HFFc6 (cell line): ENCODE measurements at regions not wholly inside any gene's neighbourhood (a gene's known extent, or its start where the extent isn't known, plus 50 kb on each side); places are given as distances from the start of the nearest gene placed in this dataset.

Experiments used
- DNase-seq: peaks from one replicate; pipeline ENCODE4 v3.0.0-alpha.2; 2018
- H3K27ac Mint-ChIP-seq: 2 replicates; pipeline ENCODE4 v1.8.0; 2020; ENCODE audit warnings: mild to moderate bottlenecking, mixed read lengths
- H3K27me3 Mint-ChIP-seq: 2 replicates; pipeline ENCODE4 v1.8.0; 2021; ENCODE audit warnings: mild to moderate bottlenecking, moderate library complexity, mixed read lengths; ENCODE audit not compliant: insufficient read depth
- H3K36me3 Mint-ChIP-seq: 2 replicates; pipeline ENCODE4 v1.8.0; 2021; ENCODE audit warnings: low read depth, mixed read lengths
- H3K4me1 Mint-ChIP-seq: 2 replicates; pipeline ENCODE4 v1.8.0; 2020; ENCODE audit warnings: low read depth, mixed read lengths
- H3K4me3 Mint-ChIP-seq: 2 replicates; pipeline ENCODE4 v1.8.0; 2020; ENCODE audit warnings: mild to moderate bottlenecking, moderate library complexity, mixed read lengths
- H3K9me3 Mint-ChIP-seq: 2 replicates; pipeline ENCODE4 v1.8.0; 2020; ENCODE audit warnings: mild to moderate bottlenecking, mixed read lengths
- TF ChIP-seq, protein P1 (sequence below): fragments of 200-600 bp; sonication (generic); IDR thresholded peaks from 2 replicates; pipeline ENCODE4 v1.5.0; 2021; ENCODE audit warnings: antibody characterized with exemption, mild to moderate bottlenecking

DNA sequence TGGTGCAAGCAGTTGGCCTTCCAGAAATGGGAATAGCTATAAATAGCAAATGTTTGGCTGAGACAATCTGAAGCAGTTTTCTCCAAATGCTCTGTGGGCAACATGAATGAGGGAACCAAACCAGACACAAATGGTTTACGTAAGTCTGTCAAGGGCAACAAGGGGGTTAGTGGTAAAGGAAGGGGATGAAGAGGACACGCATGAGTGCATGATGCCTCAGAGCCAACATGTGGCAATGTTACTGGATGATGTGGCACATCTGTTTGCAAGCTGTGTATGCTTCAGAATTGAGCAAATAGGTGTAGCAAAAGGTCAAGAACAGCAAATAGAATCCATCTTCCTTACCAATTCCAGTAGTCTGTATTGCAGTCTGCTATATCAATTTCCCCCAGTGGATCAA lies 76.3 kb upstream of the LMO4 start:
- H3K27me3 Mint-ChIP-seq, result no peaks in the 10 kb centered on the region; the same call in 1 of the 2 replicates
- H3K36me3 Mint-ChIP-seq, result no peaks in the 10 kb centered on the region
- TF ChIP-seq, protein P1, sequence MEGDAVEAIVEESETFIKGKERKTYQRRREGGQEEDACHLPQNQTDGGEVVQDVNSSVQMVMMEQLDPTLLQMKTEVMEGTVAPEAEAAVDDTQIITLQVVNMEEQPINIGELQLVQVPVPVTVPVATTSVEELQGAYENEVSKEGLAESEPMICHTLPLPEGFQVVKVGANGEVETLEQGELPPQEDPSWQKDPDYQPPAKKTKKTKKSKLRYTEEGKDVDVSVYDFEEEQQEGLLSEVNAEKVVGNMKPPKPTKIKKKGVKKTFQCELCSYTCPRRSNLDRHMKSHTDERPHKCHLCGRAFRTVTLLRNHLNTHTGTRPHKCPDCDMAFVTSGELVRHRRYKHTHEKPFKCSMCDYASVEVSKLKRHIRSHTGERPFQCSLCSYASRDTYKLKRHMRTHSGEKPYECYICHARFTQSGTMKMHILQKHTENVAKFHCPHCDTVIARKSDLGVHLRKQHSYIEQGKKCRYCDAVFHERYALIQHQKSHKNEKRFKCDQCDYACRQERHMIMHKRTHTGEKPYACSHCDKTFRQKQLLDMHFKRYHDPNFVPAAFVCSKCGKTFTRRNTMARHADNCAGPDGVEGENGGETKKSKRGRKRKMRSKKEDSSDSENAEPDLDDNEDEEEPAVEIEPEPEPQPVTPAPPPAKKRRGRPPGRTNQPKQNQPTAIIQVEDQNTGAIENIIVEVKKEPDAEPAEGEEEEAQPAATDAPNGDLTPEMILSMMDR, result no peak
- peaks cover 4% of the 10 kb centered on the region; the same call in 1 of the 2 replicates for H3K9me3 Mint-ChIP-seq
- no peak overlapping the region for H3K4me3 Mint-ChIP-seq
- no peak overlapping the region for H3K27ac Mint-ChIP-seq
- H3K4me1 Mint-ChIP-seq, result peaks cover 5% of the 10 kb centered on the region; the same call in 1 of the 2 replicates
- no peak for DNase-seq

DNA sequence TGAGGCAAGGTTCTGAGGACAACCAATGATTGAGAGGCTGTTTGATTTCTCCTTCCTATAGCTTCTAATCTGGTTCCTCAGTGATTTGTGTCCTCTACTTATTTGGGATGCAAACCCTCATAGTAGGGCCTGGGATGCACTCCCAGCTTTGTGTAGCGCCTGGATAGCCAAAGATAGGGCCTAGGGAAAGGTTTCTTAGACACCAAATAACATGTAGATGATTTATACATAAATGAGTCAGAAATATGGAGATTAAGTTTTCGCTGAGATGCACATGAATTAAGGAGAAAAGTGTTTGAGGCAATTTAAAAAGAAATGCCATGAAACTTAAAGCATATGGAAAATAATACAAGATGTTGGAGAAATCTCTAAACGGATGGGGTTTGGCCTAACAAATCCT lies 66.0 kb upstream of the LMO4 start:
- Mint-ChIP-seq H3K27me3 (peaks cover 1% of the 10 kb centered on the region; the same call in 1 of the 2 replicates), H3K9me3 (no peaks in the 10 kb centered on the region), H3K4me3 (no peak overlapping the region), H3K27ac (no peak overlapping the region), H3K4me1 (no peaks in the 10 kb centered on the region), H3K36me3 (no peaks in the 10 kb centered on the region)
- TF ChIP-seq, protein P1, result no peak
- no peak for DNase-seq

DNA sequence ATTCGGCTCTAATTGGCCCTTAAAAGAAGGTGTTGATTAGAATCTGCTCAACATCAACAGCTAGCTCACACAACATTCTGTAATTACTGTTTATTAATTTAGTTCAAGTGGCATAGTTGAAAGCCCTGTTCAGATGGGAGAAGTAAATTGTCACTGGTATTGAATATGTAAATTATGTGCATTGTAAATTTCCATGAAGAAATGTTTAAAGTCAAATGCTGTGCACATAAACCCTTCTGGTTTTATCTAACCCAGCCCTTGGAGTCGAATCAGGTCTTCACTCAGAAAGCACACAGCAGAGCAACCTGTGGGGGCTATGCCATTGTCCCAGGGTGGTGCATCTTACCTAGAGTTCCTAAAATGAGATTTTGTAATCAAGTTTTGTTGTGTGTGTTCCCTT lies 65.4 kb upstream of the LMO4 start:
- H3K27me3 Mint-ChIP-seq, result peaks cover 3% of the 10 kb centered on the region; the same call in 1 of the 2 replicates
- no peak overlapping the region for H3K27ac Mint-ChIP-seq
- TF ChIP-seq, protein P1, result no peak
- DNase-seq, result no peak
- no peaks in the 10 kb centered on the region for H3K4me1 Mint-ChIP-seq
- no peak overlapping the region for H3K4me3 Mint-ChIP-seq
- no peaks in the 10 kb centered on the region for H3K9me3 Mint-ChIP-seq
- no peaks in the 10 kb centered on the region for H3K36me3 Mint-ChIP-seq

DNA sequence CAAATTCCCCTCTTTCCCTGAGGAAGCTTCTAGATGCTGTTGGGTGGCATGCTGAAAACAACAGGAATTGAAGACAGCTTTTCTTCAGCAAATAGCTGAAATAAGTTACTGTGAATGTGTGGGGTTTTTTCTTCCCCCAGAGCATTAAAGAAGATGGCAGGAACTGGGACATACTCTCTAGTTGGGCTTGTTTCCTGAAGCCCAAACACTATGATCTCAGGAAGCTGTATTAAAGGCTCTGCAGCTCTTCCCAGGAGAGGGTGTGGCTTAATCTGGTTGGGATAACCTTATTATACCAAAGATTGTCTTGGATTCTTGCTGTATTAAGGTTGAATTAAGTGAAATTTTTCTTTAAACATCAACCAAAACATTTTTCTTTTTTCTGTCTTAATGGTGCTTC lies 64.9 kb upstream of the LMO4 start:
- Mint-ChIP-seq H3K9me3 (no peaks in the 10 kb centered on the region), H3K27ac (no peak overlapping the region), H3K4me3 (no peak overlapping the region), H3K4me1 (no peaks in the 10 kb centered on the region), H3K27me3 (peaks cover 3% of the 10 kb centered on the region; the same call in 1 of the 2 replicates), H3K36me3 (no peaks in the 10 kb centered on the region)
- DNase-seq, result no peak
- TF ChIP-seq, protein P1, result no peak

DNA sequence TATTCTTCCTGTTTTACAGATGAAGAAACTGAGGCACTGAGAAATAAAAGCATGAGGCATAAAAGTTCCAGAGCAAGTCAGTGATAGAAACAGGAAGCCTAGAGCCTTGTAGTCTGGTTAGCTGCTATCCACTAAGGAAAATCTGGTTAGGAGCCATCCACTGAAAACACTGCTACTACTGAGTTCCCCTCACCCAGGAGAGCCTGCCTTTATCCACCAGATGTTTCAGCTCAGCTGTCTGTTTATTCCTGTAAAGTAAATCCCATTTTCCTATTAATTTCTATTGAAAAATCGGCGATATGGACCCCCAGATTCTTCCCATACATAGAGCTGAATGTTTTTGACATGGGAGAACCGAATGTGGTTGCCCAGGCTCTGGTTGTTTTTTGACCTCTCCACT lies 63.7 kb upstream of the LMO4 start:
- no peaks in the 10 kb centered on the region for H3K9me3 Mint-ChIP-seq
- TF ChIP-seq, protein P1, result no peak
- DNase-seq, result no peak
- H3K27me3 Mint-ChIP-seq, result peaks cover 3% of the 10 kb centered on the region; the same call in 1 of the 2 replicates
- no peak overlapping the region for H3K27ac Mint-ChIP-seq
- no peaks in the 10 kb centered on the region for H3K36me3 Mint-ChIP-seq
- H3K4me1 Mint-ChIP-seq, result no peaks in the 10 kb centered on the region
- no peak overlapping the region for H3K4me3 Mint-ChIP-seq

DNA sequence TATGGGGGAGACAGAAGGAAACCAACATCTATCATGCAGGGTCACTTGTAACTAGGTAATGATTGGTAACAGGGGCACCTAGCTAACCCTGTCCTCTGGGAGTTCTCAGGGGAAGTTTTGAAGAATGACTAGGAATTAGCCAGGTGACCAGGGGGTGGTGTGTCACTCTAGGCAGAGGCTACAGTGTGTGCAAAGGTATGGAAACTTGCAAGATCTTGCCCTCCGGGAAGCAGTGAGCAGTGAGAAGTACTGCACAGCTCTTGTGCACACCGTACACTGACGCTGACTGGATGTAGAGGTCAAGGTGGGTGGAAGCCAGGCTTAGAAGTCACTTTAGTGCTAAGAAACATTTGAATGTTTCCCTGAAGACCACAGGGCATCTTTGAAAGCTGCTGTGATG lies 62.9 kb upstream of the LMO4 start:
- DNase-seq, result no peak
- Mint-ChIP-seq H3K4me3 (no peak overlapping the region), H3K27ac (no peak overlapping the region), H3K4me1 (no peaks in the 10 kb centered on the region), H3K9me3 (no peaks in the 10 kb centered on the region), H3K36me3 (no peaks in the 10 kb centered on the region), H3K27me3 (peaks cover 3% of the 10 kb centered on the region; the same call in 1 of the 2 replicates)
- TF ChIP-seq, protein P1, result no peak
